ENCODE measurements at regions not wholly inside any gene's neighbourhood (a gene's known extent, or its start where the extent isn't known, plus 50 kb on each side); places are given as distances from the start of the nearest gene placed in this dataset.
A peak's percentile ranks its signal among the peaks of the same experiment; 100 is the strongest.
"Not testable (repeated sequence)": the region's sequence is repeated elsewhere in the genome, so short reads cannot be mapped to it uniquely, and the experiment has no call there.

DNA sequence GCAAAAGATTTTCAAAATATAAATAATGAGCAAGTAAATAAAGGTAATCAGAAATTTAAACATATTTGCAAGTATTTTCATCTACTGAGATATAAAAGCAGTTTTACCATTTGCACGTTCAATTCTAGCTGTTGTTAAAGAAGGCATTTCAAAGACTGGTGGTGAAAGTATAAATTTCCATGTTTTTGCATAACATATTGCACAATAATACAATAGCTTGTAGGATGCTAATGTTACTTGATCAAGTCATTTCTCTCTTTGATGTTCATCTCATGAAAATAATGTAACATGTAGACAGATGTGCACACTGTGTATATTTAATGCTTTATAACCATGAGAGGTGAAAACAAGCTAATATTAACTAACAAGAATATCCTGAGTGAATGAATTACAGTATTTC lies 651.9 kb downstream of the CDH9 start:
- DNase-seq: no peak

DNA sequence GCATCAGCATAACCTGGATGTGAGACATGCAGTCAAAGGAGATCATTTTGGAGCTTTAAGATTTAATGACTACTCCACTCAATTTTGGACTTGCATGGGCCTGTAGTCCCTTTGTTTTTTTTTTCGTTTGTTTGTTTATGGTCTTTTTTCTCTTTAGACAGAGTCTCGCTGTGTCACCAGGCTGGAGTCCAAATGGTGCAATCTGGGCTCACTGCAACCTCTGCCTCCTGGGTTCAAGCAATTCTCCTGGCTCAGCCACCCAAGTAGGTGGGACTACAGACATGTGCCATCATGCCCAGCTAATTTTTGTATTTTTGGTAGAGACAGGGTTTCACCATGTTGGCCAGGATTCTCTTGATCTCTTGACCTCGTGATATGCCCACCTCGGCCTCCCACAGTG lies 673.8 kb downstream of the CDH9 start:
- DNase-seq: not testable (repeated sequence)

DNA sequence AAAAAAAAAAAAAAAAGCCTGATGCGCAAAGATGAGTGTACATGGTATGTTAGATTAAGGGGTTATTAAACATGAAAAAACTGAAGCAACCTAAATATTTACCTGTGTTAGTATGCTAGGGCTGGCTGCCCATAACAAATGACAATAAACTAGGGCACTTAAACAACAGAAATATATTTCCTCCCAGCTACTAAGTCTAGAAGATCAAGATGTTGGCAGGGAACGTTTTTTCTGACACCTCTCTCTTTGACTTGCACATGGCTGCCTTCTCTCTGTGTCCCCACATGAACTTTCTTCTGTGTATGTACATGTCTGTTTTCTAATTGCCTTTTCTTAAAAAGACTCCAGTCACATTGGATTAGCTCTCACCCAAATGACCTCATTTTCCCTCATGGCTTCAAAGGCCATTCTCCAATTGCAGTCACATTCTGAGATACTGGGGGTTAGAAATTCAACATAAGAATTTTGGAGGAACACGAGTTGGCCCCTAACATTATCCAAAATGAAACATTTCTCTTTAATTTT lies 694.5 kb downstream of the CDH9 start:
- DNase-seq: peak; percentile 68

DNA sequence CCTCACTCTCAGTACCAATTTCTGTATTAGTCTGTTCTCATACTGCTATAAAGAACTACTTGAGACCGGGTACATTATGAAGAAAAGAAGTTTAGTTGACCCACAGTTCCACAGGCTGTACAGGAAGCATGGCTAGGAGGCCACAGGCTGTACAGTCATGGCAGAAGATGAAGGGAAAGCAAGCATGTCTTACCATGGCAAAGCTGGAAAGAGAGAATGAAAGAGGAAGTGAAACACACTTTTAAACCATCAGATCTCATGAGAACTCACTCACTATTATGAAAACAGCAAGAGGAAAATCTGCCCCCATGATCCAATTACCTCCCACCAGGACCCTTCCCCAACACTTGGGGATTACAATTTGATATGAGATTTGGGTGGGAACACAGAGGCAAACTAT lies 698.8 kb downstream of the CDH9 start:
- DNase-seq: no peak

DNA sequence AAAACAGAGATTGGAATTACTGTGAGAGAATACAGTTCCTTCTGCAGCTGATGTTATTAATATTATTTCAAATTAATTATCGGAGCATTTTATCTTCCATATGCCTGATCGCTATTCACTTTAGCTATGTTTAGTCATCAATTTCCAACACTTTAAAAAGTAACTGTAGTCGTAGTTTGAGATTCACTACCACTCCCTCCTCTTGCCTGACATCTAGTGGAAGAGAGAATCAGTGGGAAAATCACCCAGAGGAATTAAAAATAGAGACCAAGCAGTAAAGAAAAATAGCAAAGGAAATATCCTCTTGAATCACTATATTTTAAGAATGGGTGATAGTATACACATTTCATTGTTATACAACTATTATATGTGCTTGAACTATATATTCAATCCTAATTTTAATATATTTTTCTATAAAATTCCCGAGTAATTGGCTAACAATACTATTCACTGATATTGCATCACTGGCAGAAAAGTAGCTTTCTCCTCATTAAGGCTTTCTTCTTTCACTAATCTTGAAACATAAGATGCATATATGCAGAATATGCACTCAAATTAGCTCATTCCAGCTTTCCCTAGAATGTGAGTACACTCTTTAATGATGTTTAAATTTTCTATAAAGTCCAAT lies 708.7 kb downstream of the CDH9 start:
- peak; percentile 20 for DNase-seq

DNA sequence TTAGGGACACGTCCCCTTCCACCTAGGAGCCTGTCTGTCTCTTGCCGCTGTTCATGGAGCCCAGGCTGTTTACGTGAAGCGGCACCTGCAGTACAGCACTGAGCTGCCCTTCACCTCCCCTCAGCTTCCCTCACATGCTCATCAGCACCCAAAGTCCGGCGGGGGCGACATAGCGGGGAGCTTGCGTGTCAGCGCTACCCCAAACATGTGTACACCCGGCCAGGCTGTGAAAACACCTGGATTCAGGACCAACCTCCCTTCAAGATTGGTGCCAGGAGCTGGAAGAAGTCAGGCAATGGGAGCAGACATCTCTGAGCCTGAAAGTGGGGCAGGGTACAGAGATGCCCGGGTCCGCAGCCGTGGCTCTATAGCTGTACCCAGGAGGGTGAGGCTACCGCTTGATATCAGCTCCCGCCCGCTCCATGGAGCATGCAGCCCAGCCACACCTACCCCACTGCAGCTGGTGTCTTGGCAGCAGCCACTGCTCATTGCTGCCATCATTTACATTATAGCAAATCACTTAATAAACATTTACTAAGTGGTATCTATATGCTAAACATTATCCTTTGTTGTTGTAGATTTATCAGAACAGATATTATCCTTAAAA lies 712.1 kb downstream of the CDH9 start:
- DNase-seq: no peak

DNA sequence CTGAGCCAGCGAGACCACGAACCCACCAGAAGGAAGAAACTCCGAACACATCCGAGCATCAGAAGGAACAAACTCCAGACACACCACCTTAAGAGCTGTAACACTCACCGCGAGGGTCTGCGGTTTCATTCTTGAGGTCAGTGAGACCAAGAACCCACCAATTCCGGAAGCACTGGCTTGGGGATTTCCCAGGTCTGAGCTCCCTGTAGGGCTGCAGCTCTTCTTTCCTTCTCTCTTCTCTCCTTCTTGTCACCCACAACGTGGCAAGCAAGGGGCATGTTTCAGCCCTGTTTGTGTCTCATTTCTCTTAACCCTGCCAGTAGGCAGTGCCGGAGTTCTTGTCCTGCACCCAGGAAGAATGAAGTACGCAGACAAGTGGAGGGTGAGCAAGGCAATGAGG lies 713.0 kb downstream of the CDH9 start:
- not testable (repeated sequence) for DNase-seq

DNA sequence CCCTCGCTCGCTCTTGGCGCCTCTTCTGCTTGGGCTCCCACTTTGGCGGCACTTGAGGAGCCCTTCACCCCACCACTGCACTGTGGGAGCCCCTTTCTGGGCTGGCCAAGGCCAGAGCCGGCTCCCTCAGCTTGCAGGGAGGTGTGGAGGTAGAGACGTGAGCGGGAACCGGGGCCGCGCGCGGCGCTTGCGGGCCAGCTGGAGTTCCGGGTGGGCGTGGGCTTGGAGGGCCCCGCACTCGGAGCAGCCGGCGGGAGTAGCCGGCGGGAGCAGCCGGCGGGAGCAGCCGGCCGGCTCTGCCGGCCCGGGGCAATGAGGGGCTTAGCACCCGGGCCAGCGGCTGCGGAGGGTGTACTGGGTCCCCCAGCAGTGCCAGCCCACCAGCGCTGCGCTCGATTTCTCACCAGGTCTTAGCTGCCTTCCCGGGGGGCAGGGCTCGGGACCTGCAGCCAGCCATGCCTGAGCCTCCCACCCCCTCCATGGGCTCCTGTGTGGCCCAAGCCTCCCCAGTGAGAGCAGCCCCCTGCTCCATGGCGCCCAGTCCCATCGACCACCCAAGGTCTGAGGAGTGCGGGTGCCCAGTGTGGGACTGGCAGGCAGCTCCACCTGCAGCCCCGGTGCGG lies 714.0 kb downstream of the CDH9 start:
- DNase-seq: not testable (repeated sequence)

DNA sequence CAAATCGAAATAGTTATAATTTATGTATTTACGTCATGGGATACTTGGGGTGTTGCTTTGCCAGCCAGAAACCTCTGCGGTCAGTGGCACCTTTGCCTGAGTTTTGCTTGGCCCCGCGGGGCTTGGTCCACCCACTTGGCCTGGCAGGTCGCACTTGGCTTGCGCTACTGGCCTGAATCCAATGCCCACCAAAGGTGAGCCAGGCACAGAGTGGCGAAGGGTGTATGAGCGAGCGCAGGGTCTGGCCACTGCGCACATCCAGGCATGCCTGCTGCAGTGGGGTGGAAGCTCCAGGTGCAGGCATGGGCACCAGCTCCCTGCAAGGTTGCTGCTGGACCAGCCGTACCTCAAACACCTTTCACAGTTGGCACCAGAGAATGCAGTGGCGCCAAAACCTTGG lies 714.6 kb downstream of the CDH9 start:
- no peak for DNase-seq

DNA sequence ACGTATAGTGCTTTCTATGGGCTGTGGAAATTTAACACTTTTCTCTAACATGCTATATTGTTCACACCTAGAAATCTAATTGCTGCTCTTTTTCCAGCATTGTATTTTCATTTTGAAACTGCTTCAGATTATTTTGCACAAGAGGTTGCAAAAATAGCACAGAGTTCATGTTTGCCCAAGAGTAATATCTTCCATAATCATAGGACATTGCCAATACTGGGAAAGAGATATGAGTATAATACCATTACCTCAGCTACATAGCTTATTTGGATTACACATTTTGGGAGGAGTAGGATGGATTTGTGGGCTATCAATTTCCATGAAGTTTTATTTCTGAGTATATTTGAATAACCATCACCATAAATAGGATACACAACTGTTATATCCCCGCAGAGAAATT lies 717.1 kb downstream of the CDH9 start:
- no peak for DNase-seq

DNA sequence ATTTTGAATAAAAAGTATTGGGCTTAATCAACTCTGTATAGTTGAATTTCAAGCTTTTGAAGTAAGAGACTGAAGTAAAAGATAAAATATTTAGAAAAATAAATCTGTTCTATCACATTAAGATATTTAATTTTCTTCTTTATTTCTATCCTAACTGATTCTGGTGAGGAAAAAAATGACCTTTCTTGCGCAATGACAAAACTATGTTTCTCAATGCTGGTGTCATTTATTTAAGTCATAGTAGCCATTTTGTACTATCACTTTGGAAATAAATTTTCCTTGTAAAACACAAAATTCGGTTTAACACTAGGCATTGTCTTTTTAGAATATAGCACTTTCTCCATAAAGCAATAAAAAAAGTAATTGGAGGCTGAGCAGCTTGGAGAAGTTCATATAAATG lies 728.0 kb downstream of the CDH9 start:
- DNase-seq: no peak

DNA sequence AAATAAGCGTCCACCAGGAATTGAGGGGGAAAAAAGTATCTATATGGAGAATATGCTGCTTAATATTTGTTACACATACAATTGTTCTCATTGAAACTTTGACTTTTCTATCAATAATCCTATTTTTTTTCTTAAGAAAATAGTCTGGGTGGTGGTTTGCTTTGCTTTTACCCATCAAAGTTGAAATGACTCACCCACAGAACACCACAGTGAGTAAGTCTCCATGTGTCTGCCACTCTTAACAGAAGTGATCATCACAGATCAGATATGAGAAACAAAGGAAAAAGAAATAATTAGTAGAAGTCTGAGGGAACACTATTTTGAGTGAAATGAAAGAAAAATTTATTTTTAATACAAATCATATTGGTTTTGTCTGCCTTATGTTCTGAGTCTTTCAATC lies 742.8 kb downstream of the CDH9 start:
- no peak for DNase-seq

DNA sequence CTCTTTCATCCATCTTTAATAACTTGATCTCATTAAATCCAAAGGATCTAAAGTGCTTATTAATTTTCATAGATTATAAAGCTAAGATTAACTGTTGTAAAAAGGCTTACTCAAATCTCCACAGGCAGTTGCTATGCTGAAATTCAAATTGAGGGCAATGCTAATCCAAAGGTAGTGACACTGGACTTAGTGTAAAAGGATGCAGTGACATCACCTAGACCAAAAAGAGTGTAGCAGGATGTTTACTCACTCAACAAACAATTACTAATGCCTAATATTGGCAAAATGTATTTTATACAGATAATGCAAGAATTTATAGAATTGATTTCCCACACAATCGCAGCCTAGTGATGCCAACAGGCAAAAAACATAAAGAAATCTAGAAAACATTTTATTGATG lies 756.2 kb downstream of the CDH9 start:
- peak; percentile 2 for DNase-seq

DNA sequence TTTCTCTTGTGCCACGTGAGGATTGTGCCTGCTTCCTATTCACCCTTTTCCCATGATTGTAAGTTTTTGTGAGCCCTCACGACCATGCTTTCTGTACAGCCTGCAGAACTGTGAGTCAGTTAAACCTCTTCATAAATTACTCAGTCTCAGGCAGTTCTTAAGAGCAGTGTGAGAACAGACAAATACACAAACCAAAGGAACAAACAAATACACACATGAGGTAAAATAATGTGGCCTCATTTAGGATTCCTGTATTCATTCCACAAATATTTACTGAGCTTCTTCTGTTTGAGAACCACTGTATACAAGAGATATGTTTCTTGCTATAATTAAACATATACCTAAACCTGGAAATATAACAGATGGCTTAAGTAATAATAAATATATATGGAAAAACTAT lies 760.3 kb downstream of the CDH9 start:
- DNase-seq: no peak

DNA sequence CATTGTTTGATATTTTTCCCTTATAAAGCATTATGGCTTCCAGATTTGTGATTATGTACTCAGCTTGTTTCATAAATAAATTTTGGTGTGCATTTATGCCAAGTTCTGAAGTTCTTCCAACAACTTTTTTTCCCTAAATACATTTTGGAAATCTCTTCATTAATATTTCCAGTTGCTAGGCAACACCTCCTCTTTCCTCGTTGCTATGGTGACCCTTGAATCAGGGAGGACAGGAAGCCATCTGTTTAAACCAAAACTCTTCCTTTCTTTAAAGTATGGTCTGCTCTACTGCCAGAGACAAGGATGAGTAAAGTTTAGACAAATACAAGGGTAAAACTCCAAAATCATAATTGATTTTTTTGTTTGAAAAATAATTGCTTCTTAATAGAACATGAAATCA lies 779.3 kb downstream of the CDH9 start:
- no peak for DNase-seq

DNA sequence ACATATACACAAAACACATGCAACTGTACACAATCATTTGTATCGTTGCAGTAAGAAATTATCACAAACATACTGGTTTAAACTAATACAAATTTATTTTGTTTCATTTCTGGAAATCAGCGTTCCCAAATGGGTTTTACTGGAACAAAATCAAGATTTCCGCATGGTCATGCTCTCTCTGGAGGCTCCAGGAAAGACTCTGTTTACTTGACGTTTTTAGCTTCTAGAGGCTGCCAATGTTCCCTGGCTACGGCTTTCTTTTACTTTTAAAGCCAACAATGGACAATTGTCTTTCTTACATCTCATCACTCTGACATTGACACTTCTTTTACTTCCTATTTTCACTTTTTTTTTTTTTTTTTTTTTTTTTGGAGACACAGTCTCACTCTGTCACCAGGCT lies 793.1 kb downstream of the CDH9 start:
- no peak for DNase-seq

DNA sequence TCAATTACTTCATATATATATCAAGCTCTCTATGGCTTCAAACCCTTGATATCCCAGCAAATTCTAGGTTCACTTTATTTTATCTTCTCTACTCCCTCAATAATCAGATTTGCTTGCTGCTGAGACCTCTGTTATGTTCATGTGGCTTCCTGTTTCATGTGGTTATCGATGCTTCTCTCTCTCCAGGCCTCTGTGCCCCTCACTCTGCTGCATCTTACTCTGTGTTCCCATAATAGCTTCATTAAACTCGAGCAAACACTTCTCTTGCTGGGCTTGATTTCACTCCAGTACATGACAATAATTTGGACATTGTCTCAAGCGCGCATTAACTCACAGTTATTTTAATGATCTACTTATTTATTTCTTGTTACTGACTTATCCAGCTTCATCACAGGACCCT lies 798.8 kb downstream of the CDH9 start:
- no peak for DNase-seq

DNA sequence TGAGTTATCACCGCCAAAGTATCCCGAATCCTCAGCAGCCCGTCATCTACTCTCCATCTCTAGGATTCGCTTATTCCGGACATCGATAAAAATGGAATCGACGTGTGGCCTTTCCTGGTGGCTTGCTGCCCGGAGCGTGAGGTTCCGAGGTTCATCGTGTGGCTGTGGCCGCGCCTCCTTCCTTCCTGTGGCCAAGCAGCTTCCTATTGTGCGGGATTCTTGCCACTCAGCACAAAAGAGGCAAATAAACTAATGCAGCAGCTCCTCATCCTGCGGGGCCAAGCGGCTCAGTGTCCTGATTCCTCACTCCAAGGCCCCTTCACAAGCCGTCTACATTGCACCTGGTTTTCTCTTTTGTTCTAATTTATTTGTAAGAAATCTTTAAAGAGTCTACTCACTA lies 800.9 kb downstream of the CDH9 start:
- no peak for DNase-seq

DNA sequence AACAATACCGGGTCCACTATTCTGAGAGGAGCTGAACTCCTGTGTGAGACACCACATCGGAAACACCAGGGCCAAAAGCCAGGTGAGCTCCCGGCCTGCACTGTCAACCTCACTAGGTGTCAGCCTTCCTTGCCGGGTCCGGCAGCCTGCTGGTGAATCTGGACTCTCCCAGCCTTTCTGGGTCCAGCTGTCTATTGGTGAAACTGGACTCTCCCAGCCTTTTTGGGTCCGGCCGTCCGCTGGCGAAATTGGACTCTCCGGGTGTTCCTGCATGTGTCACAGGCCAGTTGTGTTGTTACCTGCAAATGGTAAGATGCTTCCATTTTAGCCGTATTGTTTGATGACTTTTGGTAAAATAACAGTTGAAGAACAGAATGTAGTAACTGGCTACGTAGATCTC lies 801.5 kb downstream of the CDH9 start:
- no peak for DNase-seq

DNA sequence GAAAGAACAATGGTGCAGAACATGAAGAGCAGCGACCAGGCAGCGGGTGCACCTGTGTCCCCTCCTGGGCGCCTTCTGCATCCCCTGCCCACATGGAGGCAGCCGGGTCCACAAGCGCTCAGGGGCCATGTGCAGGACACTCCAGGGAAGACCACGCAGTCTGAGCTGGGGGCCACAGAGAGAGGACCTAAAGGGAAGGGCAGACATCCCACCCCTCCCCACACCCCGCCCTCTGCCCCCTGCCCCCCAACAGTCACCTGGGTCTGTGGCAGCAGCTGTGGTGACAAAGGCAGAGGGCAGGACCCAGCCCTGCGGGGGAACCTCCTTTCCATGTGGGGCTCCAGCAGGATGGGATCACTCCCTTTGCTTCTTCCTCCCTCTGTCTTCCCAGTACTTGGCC lies 805.7 kb downstream of the CDH9 start:
- DNase-seq: no peak

DNA sequence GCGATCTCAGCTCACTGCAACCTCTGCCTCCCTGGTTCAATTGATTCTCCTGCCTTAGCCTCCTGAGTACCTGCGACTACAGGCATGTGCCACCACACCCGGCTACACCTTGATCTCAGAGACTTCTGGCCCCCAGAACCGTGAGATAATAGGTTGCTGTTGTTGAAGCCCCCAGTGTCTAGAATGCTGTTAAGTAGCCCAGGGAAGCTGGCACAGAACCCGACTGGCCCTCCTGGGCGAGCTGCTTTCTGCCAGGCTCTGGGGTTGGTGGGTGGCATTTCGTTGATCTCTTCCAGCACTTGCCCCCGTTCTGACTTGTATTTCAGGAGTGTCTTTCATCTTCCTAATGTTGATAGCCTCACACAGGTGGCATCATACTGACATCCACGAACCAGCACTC lies 807.1 kb downstream of the CDH9 start:
- no peak for DNase-seq

DNA sequence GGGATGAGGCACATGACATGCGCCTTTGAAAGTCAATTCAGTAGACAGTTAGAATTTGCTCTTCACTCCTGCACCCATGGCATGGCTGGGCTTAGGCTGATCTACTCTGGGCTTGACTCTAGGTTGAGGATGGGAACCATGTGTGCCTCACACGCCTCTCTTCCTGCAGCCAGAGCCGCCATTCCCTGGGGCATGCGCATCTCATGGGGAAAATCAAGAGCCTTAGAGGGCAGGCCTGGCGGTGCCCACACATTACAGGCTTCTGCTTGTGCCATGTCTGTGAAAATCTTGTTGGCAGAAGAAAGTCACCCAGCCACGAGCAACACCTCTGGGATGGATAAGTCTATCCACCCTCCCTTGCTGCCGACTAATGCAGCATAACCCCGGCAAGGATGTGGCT lies 808.5 kb downstream of the CDH9 start:
- no peak for DNase-seq

DNA sequence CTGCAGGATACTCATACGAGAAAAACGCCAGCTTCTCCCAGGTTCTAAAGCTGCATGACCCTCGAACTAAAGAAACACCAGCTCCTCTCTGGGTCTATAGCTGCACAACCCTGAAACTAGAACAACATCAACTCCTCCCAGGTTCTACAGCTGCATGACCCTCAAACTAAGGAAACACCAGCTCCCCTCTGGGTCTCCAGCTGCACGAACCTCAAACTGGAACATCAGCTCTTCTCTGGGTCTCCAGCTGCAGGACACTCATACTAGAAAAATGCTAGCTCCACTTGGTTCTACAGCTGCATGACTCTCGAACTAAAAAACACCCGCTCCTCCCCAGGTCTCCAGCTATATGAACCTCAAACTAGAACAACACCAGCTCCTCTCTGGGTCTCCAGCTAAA lies 811.1 kb downstream of the CDH9 start:
- no peak for DNase-seq

DNA sequence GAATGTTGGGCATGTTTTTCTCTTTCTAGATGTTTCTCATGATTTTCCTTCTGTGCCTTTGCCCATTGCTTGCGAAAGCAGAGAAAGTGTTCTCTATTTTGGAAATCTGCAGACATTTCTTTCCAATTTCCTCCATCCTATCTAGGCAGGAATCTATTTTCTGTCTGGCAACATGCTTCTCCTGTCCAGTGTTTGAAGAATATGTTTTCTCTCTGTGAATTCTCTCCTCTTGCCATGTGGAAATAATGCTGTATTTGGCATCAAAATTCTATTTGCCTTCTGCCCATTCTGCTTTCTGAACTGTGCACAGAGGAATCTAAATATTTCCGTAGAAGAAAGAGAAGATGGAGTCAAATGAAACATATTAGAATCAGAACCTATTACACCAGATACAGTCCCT lies 833.3 kb downstream of the CDH9 start:
- DNase-seq: no peak

DNA sequence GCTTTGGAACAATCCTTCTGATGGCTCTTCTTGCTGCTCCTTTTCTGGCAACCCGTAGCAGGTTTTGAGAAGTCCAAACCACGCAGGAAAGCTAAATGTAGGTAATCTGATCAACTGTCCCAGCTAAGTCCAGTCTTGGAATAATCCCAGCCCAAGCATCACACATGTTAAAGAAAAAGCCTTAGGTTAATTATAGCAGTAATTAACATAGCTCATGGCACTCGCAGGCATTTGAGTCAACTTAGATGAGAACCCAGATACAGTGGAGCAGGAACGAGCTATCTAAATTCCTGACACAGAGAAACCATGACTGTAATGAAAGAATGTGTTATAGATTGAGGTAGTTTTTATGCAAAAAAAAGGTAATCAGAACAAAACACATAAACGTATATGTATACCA lies 844.8 kb downstream of the CDH9 start:
- DNase-seq: peak; percentile 35
